ENCODE measurements at regions not wholly inside any gene's neighbourhood (a gene's known extent, or its start where the extent isn't known, plus 50 kb on each side); places are given as distances from the start of the nearest gene placed in this dataset.

DNA sequence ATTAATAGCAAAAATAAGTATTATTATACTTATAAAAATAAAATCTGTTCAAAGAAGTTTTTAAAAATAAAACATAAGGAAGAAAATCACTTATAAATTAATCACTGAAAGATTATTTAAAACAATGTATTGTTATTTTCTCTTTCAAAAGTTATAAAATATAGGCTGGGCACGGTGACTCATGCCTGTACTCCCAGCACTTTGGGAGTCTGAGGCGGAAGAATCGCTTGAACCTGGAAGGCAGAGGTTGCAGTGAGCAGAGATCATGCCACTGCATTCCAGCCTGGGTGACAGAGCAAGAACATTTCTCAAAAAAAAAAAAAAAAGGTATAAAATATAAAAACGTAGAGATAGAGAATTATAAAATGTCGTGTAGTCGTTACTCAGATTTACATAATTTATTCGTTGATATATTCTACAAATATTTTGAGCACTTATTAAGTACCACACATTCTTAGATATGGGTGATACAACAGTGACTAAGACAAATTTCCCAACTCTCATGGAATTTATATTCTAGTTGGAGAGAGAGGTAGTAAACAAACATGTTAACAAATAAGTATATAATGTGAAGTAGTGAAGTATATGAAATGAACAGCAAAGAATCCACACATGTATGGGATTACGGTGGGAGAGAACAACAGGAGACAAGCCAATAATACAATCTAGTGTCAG lies 1030.0 kb downstream of the SORCS1 start:
- H3K4me3 ChIP-seq (ENCODE audit: low read depth in 1 of 3, low read length in 3 of 3) = no peak overlapping the region
- 56 to 84% (median 62%) methylated on average over 8 of the region's 8 CpGs for WGBS, 3 donors
- H3K27ac ChIP-seq (ENCODE audit: low read depth in 1 of 3, low read length in 2 of 3) = no peak overlapping the region
- no peaks in the 10 kb centered on the region for H3K36me3 ChIP-seq (ENCODE audit: control insufficient read depth in 3 of 3, insufficient read depth in 2 of 3, low read depth in 1 of 3, low read length in 3 of 3)
- no peaks in the 10 kb centered on the region for H3K27me3 ChIP-seq (ENCODE audit: control insufficient read depth in 3 of 3, insufficient read depth in 3 of 3, low read length in 3 of 3)
- H3K4me1 ChIP-seq (ENCODE audit: control insufficient read depth in 3 of 3, insufficient read depth in 2 of 3, low read depth in 1 of 3, low read length in 2 of 3) = no peaks in the 10 kb centered on the region
- DNase-seq (no peak), FAIRE-seq (no peak)
- H3K9me3 ChIP-seq (ENCODE audit: control insufficient read depth in 2 of 2, insufficient read depth in 1 of 2, low read depth in 1 of 2, low read length in 1 of 2) = no peaks in the 10 kb centered on the region

DNA sequence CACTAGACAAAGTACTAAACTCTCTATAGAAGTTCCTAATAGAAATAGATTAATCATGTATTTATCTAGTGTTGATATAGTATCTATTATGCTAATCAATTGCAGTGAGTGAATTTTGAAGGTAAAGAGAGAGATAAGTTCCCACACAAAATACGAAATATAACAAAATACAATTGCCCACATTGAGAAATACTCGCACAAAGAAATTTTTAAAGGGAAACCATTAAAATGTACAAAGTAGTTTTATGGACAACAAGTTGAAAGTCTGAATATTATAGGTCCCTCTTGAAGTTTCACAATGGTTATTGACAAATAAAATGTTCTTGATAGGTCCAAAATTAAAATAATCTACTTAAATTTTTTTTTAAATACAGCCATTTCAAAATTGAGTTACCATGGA lies 1031.1 kb downstream of the SORCS1 start:
- 40 to 66% (median 49%) methylated on average over 2 of the region's 2 CpGs for WGBS, 3 donors
- Histone ChIP-seq H3K9me3 (ENCODE audit: control insufficient read depth in 2 of 2, insufficient read depth in 1 of 2, low read depth in 1 of 2, low read length in 1 of 2) (no peaks in the 10 kb centered on the region), H3K4me3 (ENCODE audit: low read depth in 1 of 3, low read length in 3 of 3) (no peak overlapping the region), H3K27me3 (ENCODE audit: control insufficient read depth in 3 of 3, insufficient read depth in 3 of 3, low read length in 3 of 3) (no peaks in the 10 kb centered on the region), H3K27ac (ENCODE audit: low read depth in 1 of 3, low read length in 2 of 3) (no peak overlapping the region), H3K36me3 (ENCODE audit: control insufficient read depth in 3 of 3, insufficient read depth in 2 of 3, low read depth in 1 of 3, low read length in 3 of 3) (no peaks in the 10 kb centered on the region), H3K4me1 (ENCODE audit: control insufficient read depth in 3 of 3, insufficient read depth in 2 of 3, low read depth in 1 of 3, low read length in 2 of 3) (no peaks in the 10 kb centered on the region)
- no peak for FAIRE-seq
- DNase-seq = no peak

DNA sequence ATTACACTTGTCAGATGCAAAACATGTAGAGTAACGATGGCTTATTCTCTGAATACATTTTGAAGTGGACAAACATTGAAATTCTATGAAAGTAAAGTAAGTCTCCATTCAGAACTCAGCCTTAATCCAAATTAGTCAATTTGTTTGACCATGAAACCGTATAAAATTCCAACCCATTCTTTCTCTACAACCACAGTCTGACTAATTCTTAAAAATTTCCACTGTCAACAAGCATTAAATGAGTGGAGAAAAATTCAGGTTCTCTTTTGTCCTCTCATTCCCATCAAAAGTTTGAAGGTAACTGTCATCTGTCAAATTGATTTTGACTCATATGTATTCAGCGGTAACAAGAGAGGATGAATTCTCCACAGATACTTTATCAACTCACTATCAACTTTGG lies 1031.5 kb downstream of the SORCS1 start:
- H3K4me1 ChIP-seq (ENCODE audit: control insufficient read depth in 3 of 3, insufficient read depth in 2 of 3, low read depth in 1 of 3, low read length in 2 of 3) = no peaks in the 10 kb centered on the region
- WGBS, 3 donors = 56 to 70% (median 63%) methylated on average over 3 of the region's 3 CpGs

DNA sequence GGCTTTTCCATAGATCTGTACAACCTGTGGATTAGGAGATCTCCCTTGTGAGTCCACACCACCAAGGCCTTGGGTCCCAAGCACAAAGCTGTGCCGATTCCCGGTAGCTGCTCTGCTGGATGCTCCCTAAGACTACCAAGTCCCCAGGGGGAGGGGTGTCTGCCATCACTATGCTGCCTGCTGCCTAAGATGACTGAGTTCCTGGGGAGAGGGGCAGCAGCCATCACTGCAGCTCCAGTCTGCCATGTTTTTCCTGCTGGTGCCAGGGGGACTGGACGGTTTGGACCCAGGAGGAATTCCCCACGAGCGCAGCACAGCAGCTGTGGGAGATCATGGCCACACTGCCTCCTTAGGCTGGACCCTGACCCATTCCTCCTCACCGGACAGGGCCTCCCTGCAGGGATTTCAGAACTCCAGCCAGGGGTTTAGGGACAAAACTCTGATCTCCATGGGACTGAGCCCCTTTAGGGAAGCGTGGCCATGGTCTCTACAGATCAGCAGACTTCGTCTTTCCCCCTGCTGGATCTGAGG lies 1049.8 kb downstream of the SORCS1 start:
- no peaks in the 10 kb centered on the region for H3K27me3 ChIP-seq (ENCODE audit: control insufficient read depth in 3 of 3, insufficient read depth in 3 of 3, low read length in 3 of 3)
- WGBS, 3 donors = 90 to 96% (median 93%) methylated on average over 8 of the region's 8 CpGs
- H3K27ac ChIP-seq (ENCODE audit: low read depth in 1 of 3, low read length in 2 of 3) = no peak overlapping the region
- no peak for FAIRE-seq
- H3K36me3 ChIP-seq (ENCODE audit: control insufficient read depth in 3 of 3, insufficient read depth in 2 of 3, low read depth in 1 of 3, low read length in 3 of 3) = no peaks in the 10 kb centered on the region
- H3K9me3 ChIP-seq (ENCODE audit: control insufficient read depth in 2 of 2, insufficient read depth in 1 of 2, low read depth in 1 of 2, low read length in 1 of 2) = peaks cover 0 to 4% of the 10 kb centered on the region in 2 donors
- no peak overlapping the region for H3K4me3 ChIP-seq (ENCODE audit: low read depth in 1 of 3, low read length in 3 of 3)
- no peak for DNase-seq
- no peaks in the 10 kb centered on the region for H3K4me1 ChIP-seq (ENCODE audit: control insufficient read depth in 3 of 3, insufficient read depth in 2 of 3, low read depth in 1 of 3, low read length in 2 of 3)

More for the DNA sequence above, 1031.5 kb downstream of the SORCS1 start:
- H3K27me3 ChIP-seq (ENCODE audit: control insufficient read depth in 3 of 3, insufficient read depth in 3 of 3, low read length in 3 of 3) = no peaks in the 10 kb centered on the region
- FAIRE-seq (no peak), DNase-seq (no peak)
- no peak overlapping the region for H3K27ac ChIP-seq (ENCODE audit: low read depth in 1 of 3, low read length in 2 of 3)
- no peaks in the 10 kb centered on the region for H3K36me3 ChIP-seq (ENCODE audit: control insufficient read depth in 3 of 3, insufficient read depth in 2 of 3, low read depth in 1 of 3, low read length in 3 of 3)
- H3K9me3 ChIP-seq (ENCODE audit: control insufficient read depth in 2 of 2, insufficient read depth in 1 of 2, low read depth in 1 of 2, low read length in 1 of 2) = no peaks in the 10 kb centered on the region
- H3K4me3 ChIP-seq (ENCODE audit: low read depth in 1 of 3, low read length in 3 of 3) = no peak overlapping the region

DNA sequence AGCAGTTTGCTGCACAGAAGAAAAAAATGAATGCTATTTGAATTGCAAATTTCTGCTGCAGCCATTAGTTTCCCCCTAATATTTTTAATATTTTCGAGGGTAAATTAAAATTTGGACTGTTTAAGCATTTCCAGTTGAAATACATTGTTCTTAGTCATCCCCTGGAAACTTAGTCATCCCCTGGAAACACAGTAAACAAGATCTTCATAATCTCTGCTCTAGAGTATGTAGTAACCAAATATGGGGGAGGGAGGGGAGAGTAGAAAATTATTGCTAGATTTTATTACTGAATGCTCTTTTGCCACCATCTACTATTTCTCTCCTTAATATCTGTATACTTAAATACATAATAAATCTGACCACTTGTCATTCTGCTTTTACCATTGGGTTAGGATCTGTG lies 1053.3 kb downstream of the SORCS1 start:
- 0 to 27% (median 8%) methylated on average over 1 of the region's 1 CpG for WGBS, 3 donors
- H3K27me3 ChIP-seq (ENCODE audit: control insufficient read depth in 3 of 3, insufficient read depth in 3 of 3, low read length in 3 of 3) = no peaks in the 10 kb centered on the region
- DNase-seq = no peak
- H3K36me3 ChIP-seq (ENCODE audit: control insufficient read depth in 3 of 3, insufficient read depth in 2 of 3, low read depth in 1 of 3, low read length in 3 of 3) = no peaks in the 10 kb centered on the region
- no peak for FAIRE-seq
- H3K27ac ChIP-seq (ENCODE audit: low read depth in 1 of 3, low read length in 2 of 3) = no peak overlapping the region
- H3K4me1 ChIP-seq (ENCODE audit: control insufficient read depth in 3 of 3, insufficient read depth in 2 of 3, low read depth in 1 of 3, low read length in 2 of 3) = no peaks in the 10 kb centered on the region
- peaks cover 0 to 4% of the 10 kb centered on the region in 2 donors for H3K9me3 ChIP-seq (ENCODE audit: control insufficient read depth in 2 of 2, insufficient read depth in 1 of 2, low read depth in 1 of 2, low read length in 1 of 2)
- no peak overlapping the region for H3K4me3 ChIP-seq (ENCODE audit: low read depth in 1 of 3, low read length in 3 of 3)

DNA sequence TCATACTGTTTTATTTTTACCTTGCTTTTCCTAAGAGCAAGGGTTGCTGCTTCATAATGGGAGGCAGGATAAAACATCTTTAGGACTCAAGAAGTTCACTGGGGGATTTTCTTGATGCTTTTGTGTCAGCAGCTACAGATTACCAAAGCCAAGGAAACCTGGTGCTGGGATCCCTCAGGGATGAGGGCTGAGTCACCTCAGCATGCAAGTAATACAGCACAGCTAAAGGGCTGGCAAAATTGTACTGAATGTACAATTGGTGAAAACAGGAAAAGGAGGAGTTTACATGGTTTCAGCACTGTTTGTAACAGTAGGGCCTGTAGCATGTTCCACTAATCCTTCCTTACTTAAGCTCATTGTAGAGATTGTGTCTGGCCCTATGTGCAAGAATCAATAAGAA lies 1056.8 kb downstream of the SORCS1 start:
- FAIRE-seq = no peak
- Histone ChIP-seq H3K4me3 (ENCODE audit: low read depth in 1 of 3, low read length in 3 of 3) (no peak overlapping the region), H3K27ac (ENCODE audit: low read depth in 1 of 3, low read length in 2 of 3) (no peak overlapping the region), H3K27me3 (ENCODE audit: control insufficient read depth in 3 of 3, insufficient read depth in 3 of 3, low read length in 3 of 3) (no peaks in the 10 kb centered on the region), H3K36me3 (ENCODE audit: control insufficient read depth in 3 of 3, insufficient read depth in 2 of 3, low read depth in 1 of 3, low read length in 3 of 3) (no peaks in the 10 kb centered on the region), H3K4me1 (ENCODE audit: control insufficient read depth in 3 of 3, insufficient read depth in 2 of 3, low read depth in 1 of 3, low read length in 2 of 3) (no peaks in the 10 kb centered on the region), H3K9me3 (ENCODE audit: control insufficient read depth in 2 of 2, insufficient read depth in 1 of 2, low read depth in 1 of 2, low read length in 1 of 2) (no peaks in the 10 kb centered on the region)
- DNase-seq = no peak

DNA sequence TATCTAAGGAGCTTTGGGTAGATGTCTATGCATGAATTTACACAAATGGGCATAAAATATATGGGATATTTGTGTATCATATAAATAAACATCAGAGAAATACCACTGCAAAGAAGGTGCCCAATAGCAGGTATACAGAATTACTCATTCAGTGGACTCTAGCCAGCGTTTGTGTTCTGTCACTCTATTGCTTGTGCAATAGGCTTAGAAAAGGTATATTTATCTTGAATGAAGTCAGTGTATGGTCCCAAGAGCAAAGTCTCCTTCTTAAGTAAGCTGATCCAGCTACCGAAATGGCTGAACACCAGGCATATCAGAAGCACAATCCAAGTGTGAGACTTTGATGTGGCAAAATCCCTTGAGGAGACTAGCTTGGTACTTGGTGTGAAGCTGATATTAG lies 1058.4 kb downstream of the SORCS1 start:
- WGBS, 3 donors = 28 to 78% (median 43%) methylated on average over 2 of the region's 2 CpGs
- Histone ChIP-seq H3K27ac (ENCODE audit: low read depth in 1 of 3, low read length in 2 of 3) (no peak overlapping the region), H3K36me3 (ENCODE audit: control insufficient read depth in 3 of 3, insufficient read depth in 2 of 3, low read depth in 1 of 3, low read length in 3 of 3) (no peaks in the 10 kb centered on the region), H3K9me3 (ENCODE audit: control insufficient read depth in 2 of 2, insufficient read depth in 1 of 2, low read depth in 1 of 2, low read length in 1 of 2) (no peaks in the 10 kb centered on the region), H3K4me3 (ENCODE audit: low read depth in 1 of 3, low read length in 3 of 3) (no peak overlapping the region), H3K27me3 (ENCODE audit: control insufficient read depth in 3 of 3, insufficient read depth in 3 of 3, low read length in 3 of 3) (no peaks in the 10 kb centered on the region), H3K4me1 (ENCODE audit: control insufficient read depth in 3 of 3, insufficient read depth in 2 of 3, low read depth in 1 of 3, low read length in 2 of 3) (no peaks in the 10 kb centered on the region)
- FAIRE-seq (no peak), DNase-seq (no peak)

DNA sequence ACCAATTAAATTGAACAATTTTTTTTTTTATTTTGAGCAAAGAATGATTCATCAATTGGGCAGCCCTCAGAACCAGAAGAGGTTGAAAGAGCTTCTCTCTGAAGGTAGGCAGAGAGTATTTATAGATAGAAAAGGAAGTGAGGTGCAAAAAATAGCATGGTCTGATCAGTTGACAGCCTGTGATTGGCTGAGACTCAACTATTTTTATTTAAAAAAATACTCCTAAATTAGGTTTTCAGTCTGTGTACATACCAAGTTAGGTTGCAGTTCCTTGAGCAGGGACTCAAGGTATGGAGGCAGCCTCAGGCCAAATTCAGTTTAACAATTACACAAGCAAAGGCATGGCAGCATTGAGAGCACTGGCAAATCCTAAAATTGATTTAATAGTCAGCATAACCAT lies 1074.7 kb downstream of the SORCS1 start:
- Histone ChIP-seq H3K4me1 (ENCODE audit: control insufficient read depth in 3 of 3, insufficient read depth in 2 of 3, low read depth in 1 of 3, low read length in 2 of 3) (no peaks in the 10 kb centered on the region), H3K4me3 (ENCODE audit: low read depth in 1 of 3, low read length in 3 of 3) (no peak overlapping the region), H3K9me3 (ENCODE audit: control insufficient read depth in 2 of 2, insufficient read depth in 1 of 2, low read depth in 1 of 2, low read length in 1 of 2) (no peaks in the 10 kb centered on the region), H3K27me3 (ENCODE audit: control insufficient read depth in 3 of 3, insufficient read depth in 3 of 3, low read length in 3 of 3) (no peaks in the 10 kb centered on the region), H3K27ac (ENCODE audit: low read depth in 1 of 3, low read length in 2 of 3) (no peak overlapping the region), H3K36me3 (ENCODE audit: control insufficient read depth in 3 of 3, insufficient read depth in 2 of 3, low read depth in 1 of 3, low read length in 3 of 3) (no peaks in the 10 kb centered on the region)
- no peak for FAIRE-seq
- DNase-seq = no peak

DNA sequence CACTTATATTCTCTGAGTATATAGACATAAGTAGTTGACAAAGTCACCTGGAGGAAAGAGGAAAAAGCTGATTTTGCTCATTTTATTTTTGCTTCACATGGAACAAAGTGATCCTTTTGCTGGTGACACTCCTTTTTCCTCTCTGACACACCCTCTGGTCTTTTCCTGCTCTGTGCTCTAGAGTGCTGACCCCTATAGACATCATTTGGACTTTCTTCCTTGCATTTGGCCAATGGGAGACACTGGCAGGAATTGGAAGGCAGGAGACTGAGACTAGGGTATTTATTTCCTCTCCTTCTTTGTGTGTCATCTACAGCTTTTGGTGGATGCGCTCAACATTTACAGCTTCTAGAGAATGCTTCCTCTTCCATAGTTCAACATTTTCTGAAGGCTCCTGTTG lies 1078.1 kb downstream of the SORCS1 start:
- Histone ChIP-seq H3K4me3 (ENCODE audit: low read depth in 1 of 3, low read length in 3 of 3) (no peak overlapping the region), H3K4me1 (ENCODE audit: control insufficient read depth in 3 of 3, insufficient read depth in 2 of 3, low read depth in 1 of 3, low read length in 2 of 3) (no peaks in the 10 kb centered on the region), H3K36me3 (ENCODE audit: control insufficient read depth in 3 of 3, insufficient read depth in 2 of 3, low read depth in 1 of 3, low read length in 3 of 3) (no peaks in the 10 kb centered on the region), H3K27me3 (ENCODE audit: control insufficient read depth in 3 of 3, insufficient read depth in 3 of 3, low read length in 3 of 3) (no peaks in the 10 kb centered on the region), H3K27ac (ENCODE audit: low read depth in 1 of 3, low read length in 2 of 3) (no peak overlapping the region), H3K9me3 (ENCODE audit: control insufficient read depth in 2 of 2, insufficient read depth in 1 of 2, low read depth in 1 of 2, low read length in 1 of 2) (no peaks in the 10 kb centered on the region)
- whole genome bisulfite sequencing, 3 donors = 94 to 100% (median 95%) methylated on average over 1 of the region's 1 CpG
- FAIRE-seq (no peak), DNase-seq (no peak)
